CD8-positive, alpha-beta memory T cell (primary cell): ENCODE measurements at regions not wholly inside any gene's neighbourhood (a gene's known extent, or its start where the extent isn't known, plus 50 kb on each side); places are given as distances from the start of the nearest gene placed in this dataset.
"Not testable (repeated sequence)": the region's sequence is repeated elsewhere in the genome, so short reads cannot be mapped to it uniquely, and the experiment has no call there.

Experiments
- CTCF ChIA-PET: fragments of 350-600 bp; sonication (Branson Sonifier 250); formaldehyde crosslinking; loops from one replicate; lab custom pipeline; 2021; ENCODE audit warnings: antibody characterized with exemption; lab: Charles Lee
- POLR2A ChIA-PET: fragments of 350-600 bp; sonication (Branson Sonifier 250); formaldehyde crosslinking; loops from one replicate; lab custom pipeline; 2021; ENCODE audit warnings: antibody characterized with exemption; lab: Charles Lee
- DNase-seq, 5 donors: peaks; one replicate each; pipeline versions ENCODE4 v3.0.0 to v3.0.0-alpha.2; 2020 to 2022; ENCODE audit warnings: mixed read lengths in 1 of 5
- H3K27ac ChIP-seq: one replicate; pipeline ENCODE4 v1.7.0; 2013; ENCODE audit warnings: low read depth, mild to moderate bottlenecking, low read length, moderate library complexity
- H3K27me3 ChIP-seq: 2 replicates; pipeline ENCODE4 v1.7.0; 2013; ENCODE audit warnings: low read length, mild to moderate bottlenecking; ENCODE audit not compliant: insufficient read depth, poor library complexity, severe bottlenecking
- H3K36me3 ChIP-seq: 2 replicates; pipeline ENCODE4 v1.7.0; 2013; ENCODE audit warnings: mild to moderate bottlenecking, low read length, moderate library complexity; ENCODE audit not compliant: insufficient read depth
- H3K4me1 ChIP-seq: 2 replicates; pipeline ENCODE4 v1.7.0; 2013; ENCODE audit warnings: mild to moderate bottlenecking, low read length, moderate library complexity; ENCODE audit not compliant: insufficient read depth
- H3K4me3 ChIP-seq: 2 replicates; pipeline ENCODE4 v1.7.0; 2013; ENCODE audit warnings: mild to moderate bottlenecking, low read length
- H3K9me3 ChIP-seq: 2 replicates; pipeline ENCODE4 v1.7.0; 2013; ENCODE audit warnings: mild to moderate bottlenecking, low read length
- H3K27ac Mint-ChIP-seq, 8 donors: one replicate each; pipeline ENCODE4 v1.8.0; 2020 to 2021; ENCODE audit warnings: mixed read lengths in 8 of 8, mild to moderate bottlenecking in 6 of 8, inconsistent platforms in 3 of 8, moderate library complexity in 3 of 8
- H3K27me3 Mint-ChIP-seq, 2 donors: one replicate each; pipeline ENCODE4 v1.8.0; 2020 to 2021; ENCODE audit warnings: mixed read lengths in 2 of 2, mild to moderate bottlenecking in 1 of 2, moderate library complexity in 1 of 2
- H3K36me3 Mint-ChIP-seq, 3 donors: one replicate each; pipeline ENCODE4 v1.8.0; 2020 to 2021; ENCODE audit warnings: mixed read lengths in 3 of 3, inconsistent platforms in 1 of 3, mild to moderate bottlenecking in 1 of 3
- H3K4me1 Mint-ChIP-seq, 3 donors: one replicate each; pipeline ENCODE4 v1.8.0; 2020 to 2021; ENCODE audit warnings: mixed read lengths in 3 of 3, inconsistent platforms in 1 of 3, mild to moderate bottlenecking in 1 of 3
- H3K4me3 Mint-ChIP-seq, 7 donors: one replicate each; pipeline ENCODE4 v1.8.0; 2020 to 2021; ENCODE audit warnings: mixed read lengths in 7 of 7, mild to moderate bottlenecking in 6 of 7, moderate library complexity in 4 of 7, inconsistent platforms in 2 of 7
- H3K9me3 Mint-ChIP-seq, 5 donors: one replicate each; pipeline ENCODE4 v1.8.0; 2020 to 2022; ENCODE audit warnings: mixed read lengths in 5 of 5, mild to moderate bottlenecking in 3 of 5, moderate library complexity in 2 of 5, inconsistent platforms in 1 of 5

GRCh38 chr13:61276401-61276800, 139.2 kb downstream of the PCDH20 start:
- no peak for DNase-seq
- Mint-ChIP-seq H3K27ac (no peak overlapping the region), H3K4me3 (no peak overlapping the region), H3K36me3 (no peaks in the 10 kb centered on the region), H3K4me1 (no peaks in the 10 kb centered on the region), H3K27me3 (no peaks in the 10 kb centered on the region), H3K9me3 (peaks cover 2 to 18% (median 15%) of the 10 kb centered on the region in 5 donors)
- ChIA-PET CTCF (no interaction called here), POLR2A (no interaction called here)
- Histone ChIP-seq H3K9me3 (no peaks in the 10 kb centered on the region), H3K27ac (no peak overlapping the region), H3K36me3 (no peaks in the 10 kb centered on the region), H3K4me1 (no peaks in the 10 kb centered on the region), H3K27me3 (no peaks in the 10 kb centered on the region), H3K4me3 (no peak overlapping the region)

DNA sequence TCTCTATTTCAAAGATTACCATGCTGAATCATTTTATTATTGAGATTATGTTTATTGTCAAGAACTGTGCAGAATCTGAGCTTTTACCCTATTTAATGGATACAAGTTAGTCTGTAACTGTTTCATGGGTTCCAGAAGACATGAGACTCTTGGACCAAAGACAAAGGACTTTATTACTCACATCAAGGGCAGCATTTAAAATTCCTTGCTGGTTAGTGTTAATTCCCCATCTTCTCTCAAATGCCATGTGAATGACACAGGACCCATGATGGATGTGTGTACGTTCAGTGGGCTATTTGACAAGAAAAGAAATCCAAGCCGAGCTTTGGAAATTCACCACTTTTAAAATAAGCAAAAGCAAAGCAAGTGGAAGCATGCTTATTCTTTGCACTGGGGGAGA, 139.9 kb downstream of the PCDH20 start:
- Histone ChIP-seq H3K27ac (no peak overlapping the region), H3K9me3 (no peaks in the 10 kb centered on the region), H3K4me3 (no peak overlapping the region), H3K27me3 (no peaks in the 10 kb centered on the region), H3K36me3 (no peaks in the 10 kb centered on the region), H3K4me1 (no peaks in the 10 kb centered on the region)
- H3K9me3 Mint-ChIP-seq: peaks cover 3 to 21% (median 16%) of the 10 kb centered on the region in 5 donors
- no peaks in the 10 kb centered on the region for H3K4me1 Mint-ChIP-seq
- no peaks in the 10 kb centered on the region for H3K27me3 Mint-ChIP-seq
- no peak for DNase-seq
- ChIA-PET POLR2A (no interaction called here), CTCF (no interaction called here)
- H3K27ac Mint-ChIP-seq: no peak overlapping the region
- no peaks in the 10 kb centered on the region for H3K36me3 Mint-ChIP-seq
- no peak overlapping the region for H3K4me3 Mint-ChIP-seq

DNA sequence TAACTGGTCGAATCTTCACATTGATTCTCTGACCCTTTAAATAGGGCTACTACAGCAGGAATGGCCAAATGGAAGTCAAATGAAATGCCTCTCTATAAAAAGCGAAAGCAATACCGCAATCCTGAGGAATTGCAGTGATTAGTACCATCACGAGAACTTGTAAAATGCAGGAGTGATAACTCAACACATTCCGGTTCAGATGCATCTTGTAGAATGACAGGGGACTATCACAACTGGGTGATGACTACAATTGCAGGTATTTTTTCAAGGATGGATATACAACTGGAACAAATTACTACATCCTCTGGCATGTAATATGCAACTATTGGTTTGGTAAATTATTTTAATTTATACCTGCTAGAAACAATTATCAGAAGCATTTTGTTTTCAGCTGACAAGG, 140.4 kb downstream of the PCDH20 start:
- no peak overlapping the region for H3K4me3 Mint-ChIP-seq
- Histone ChIP-seq H3K27ac (no peak overlapping the region), H3K36me3 (no peaks in the 10 kb centered on the region), H3K4me3 (no peak overlapping the region), H3K9me3 (no peaks in the 10 kb centered on the region), H3K4me1 (no peaks in the 10 kb centered on the region), H3K27me3 (no peaks in the 10 kb centered on the region)
- no peak overlapping the region for H3K27ac Mint-ChIP-seq
- peaks cover 7 to 22% (median 16%) of the 10 kb centered on the region in 5 donors for H3K9me3 Mint-ChIP-seq
- no peak for DNase-seq
- no peaks in the 10 kb centered on the region for H3K4me1 Mint-ChIP-seq
- POLR2A ChIA-PET: no interaction called here
- no peaks in the 10 kb centered on the region for H3K36me3 Mint-ChIP-seq
- CTCF ChIA-PET: no interaction called here
- no peaks in the 10 kb centered on the region for H3K27me3 Mint-ChIP-seq

- H3K4me1 Mint-ChIP-seq, CTCF ChIA-PET, H3K27ac Mint-ChIP-seq: not testable (repeated sequence)
Measured at GRCh38 chr13:61266896-61267295, 148.8 kb downstream of the PCDH20 start.

DNA sequence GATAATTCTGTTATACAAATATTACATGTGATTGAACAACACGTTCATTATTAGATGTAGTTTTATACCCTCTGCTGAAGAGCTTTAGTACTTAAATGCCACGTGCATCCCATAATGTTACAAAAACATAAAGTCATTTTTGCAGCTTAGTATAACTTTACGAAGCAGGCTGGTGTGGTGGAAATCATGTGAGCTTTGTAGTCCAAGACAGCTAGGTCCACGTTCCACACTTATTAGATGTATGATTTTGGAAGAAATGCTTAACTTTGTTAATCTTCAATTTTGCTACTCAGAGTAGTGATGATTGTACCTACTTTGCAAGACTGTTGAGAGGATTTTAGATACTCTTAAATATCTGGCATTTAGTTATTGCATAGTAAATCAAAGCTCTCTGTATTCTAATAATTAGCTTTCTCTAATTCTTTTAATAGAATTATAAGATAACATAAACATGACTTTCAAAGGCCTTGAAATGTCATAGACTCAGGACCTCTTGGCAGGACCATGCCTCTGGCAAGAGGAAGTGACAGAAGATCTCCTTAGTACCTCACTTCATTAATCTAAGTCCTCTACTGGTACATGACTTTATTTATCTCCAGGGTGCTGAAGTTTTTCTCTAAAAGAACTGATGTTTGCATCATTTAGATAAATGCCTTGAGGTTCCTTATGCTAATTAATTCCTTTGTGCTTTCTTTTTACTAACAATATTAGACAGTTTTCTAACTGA, 153.7 kb downstream of the PCDH20 start:
- no peaks in the 10 kb centered on the region for H3K4me1 Mint-ChIP-seq
- CTCF ChIA-PET: no interaction called here
- POLR2A ChIA-PET: no interaction called here
- no peak for DNase-seq
- no peaks in the 10 kb centered on the region for H3K4me1 ChIP-seq
- no peaks in the 10 kb centered on the region for H3K36me3 Mint-ChIP-seq
- no peak overlapping the region for H3K4me3 ChIP-seq
- no peak overlapping the region for H3K4me3 Mint-ChIP-seq
- no peaks in the 10 kb centered on the region for H3K27me3 Mint-ChIP-seq
- H3K9me3 ChIP-seq: no peaks in the 10 kb centered on the region
- H3K27ac ChIP-seq: no peak overlapping the region
- H3K9me3 Mint-ChIP-seq: peaks cover 2 to 7% (median 5%) of the 10 kb centered on the region in 5 donors
- no peaks in the 10 kb centered on the region for H3K36me3 ChIP-seq
- H3K27me3 ChIP-seq: no peaks in the 10 kb centered on the region
- H3K27ac Mint-ChIP-seq: no peak overlapping the region

More at GRCh38 chr13:61266896-61267295, 148.8 kb downstream of the PCDH20 start:
- H3K9me3 ChIP-seq, H3K27me3 ChIP-seq, H3K4me1 ChIP-seq, POLR2A ChIA-PET, H3K27ac ChIP-seq, H3K4me3 Mint-ChIP-seq, H3K4me3 ChIP-seq, H3K36me3 Mint-ChIP-seq, H3K27me3 Mint-ChIP-seq, DNase-seq, H3K36me3 ChIP-seq: not testable (repeated sequence)
- peaks cover 13 to 31% (median 17%) of the 10 kb centered on the region in 5 donors for H3K9me3 Mint-ChIP-seq

DNA sequence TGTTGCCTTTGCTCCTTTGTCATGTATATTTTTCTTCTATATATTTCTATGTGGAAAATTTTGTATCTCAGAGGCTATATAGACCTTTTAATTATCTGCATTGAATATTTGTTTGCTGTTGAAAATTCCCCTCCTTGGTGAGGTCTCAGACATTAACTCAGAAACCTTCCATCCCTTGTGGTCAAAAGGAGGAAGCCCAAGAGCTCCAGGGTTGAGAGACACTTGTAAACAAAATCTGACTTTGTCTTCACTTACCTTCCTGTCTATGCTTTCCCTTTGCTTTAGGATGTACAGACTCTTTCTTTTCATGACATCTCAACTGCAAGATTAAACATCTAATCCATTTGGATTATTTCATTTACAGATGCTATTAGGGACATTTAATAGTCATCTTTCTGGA, 157.5 kb downstream of the PCDH20 start:
- ChIA-PET CTCF (no interaction called here), POLR2A (no interaction called here)
- H3K27ac ChIP-seq: no peak overlapping the region
- H3K27ac Mint-ChIP-seq: no peak overlapping the region
- H3K36me3 Mint-ChIP-seq: no peaks in the 10 kb centered on the region
- no peaks in the 10 kb centered on the region for H3K36me3 ChIP-seq
- no peaks in the 10 kb centered on the region for H3K4me1 ChIP-seq
- no peak overlapping the region for H3K4me3 Mint-ChIP-seq
- H3K9me3 ChIP-seq: no peaks in the 10 kb centered on the region
- no peaks in the 10 kb centered on the region for H3K27me3 ChIP-seq
- peaks cover 0 to 10% (median 0%) of the 10 kb centered on the region in 5 donors for H3K9me3 Mint-ChIP-seq
- DNase-seq: no peak
- H3K27me3 Mint-ChIP-seq: no peaks in the 10 kb centered on the region
- H3K4me1 Mint-ChIP-seq: no peaks in the 10 kb centered on the region
- no peak overlapping the region for H3K4me3 ChIP-seq

GRCh38 chr13:61255040-61255796, 160.4 kb downstream of the PCDH20 start:
- H3K27me3 ChIP-seq: no peaks in the 10 kb centered on the region
- Mint-ChIP-seq H3K27ac (no peak overlapping the region), H3K4me1 (no peaks in the 10 kb centered on the region), H3K4me3 (no peak overlapping the region), H3K9me3 (peaks cover 0 to 19% (median 2%) of the 10 kb centered on the region in 5 donors), H3K27me3 (no peaks in the 10 kb centered on the region), H3K36me3 (no peaks in the 10 kb centered on the region)
- H3K4me3 ChIP-seq: no peak overlapping the region
- no peaks in the 10 kb centered on the region for H3K9me3 ChIP-seq
- ChIA-PET POLR2A (no interaction called here), CTCF (no interaction called here)
- DNase-seq: no peak
- H3K36me3 ChIP-seq: no peaks in the 10 kb centered on the region
- no peaks in the 10 kb centered on the region for H3K4me1 ChIP-seq
- H3K27ac ChIP-seq: no peak overlapping the region

DNA sequence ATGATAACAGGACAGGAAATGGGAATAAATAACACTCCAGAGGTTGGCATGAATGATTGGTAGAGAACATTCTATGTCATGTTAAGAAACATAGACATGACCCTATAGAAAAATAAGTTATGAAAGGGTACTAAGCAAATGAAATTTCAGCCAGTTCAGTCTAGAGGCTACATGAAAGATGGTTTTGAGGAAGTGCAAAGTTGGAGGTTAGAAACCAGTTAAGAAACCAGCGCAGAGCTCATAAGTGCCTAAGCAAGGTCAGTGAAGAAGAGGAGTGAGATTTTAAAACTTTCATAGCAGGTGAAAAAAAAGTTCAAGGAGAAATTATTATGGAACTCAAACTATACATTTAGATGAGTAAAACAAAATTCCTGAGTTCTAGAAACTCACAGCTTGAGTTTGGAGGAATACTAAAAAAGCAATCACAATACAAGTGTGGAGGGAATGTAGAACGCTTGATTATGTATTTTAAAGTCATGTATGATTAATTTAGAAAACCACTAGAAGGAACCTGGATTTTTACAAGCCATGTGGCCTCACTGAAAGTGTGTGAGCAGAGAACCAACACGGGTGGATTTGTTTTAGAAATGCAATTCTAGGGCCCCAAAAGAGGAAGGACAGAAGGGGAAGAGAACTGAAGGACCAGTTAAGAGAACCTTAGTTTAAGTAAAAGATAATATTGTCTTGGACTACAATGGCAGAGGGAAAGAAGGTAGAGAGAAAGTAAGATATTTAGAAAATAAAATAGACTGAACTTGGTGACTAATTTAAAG, 162.4 kb downstream of the PCDH20 start:
- Mint-ChIP-seq H3K36me3 (no peaks in the 10 kb centered on the region), H3K9me3 (peaks cover 0 to 19% (median 3%) of the 10 kb centered on the region in 5 donors), H3K4me1 (no peaks in the 10 kb centered on the region), H3K27me3 (no peaks in the 10 kb centered on the region), H3K4me3 (no peak overlapping the region), H3K27ac (no peak overlapping the region)
- DNase-seq: no peak
- POLR2A ChIA-PET: no interaction called here
- Histone ChIP-seq H3K9me3 (no peaks in the 10 kb centered on the region), H3K27ac (no peak overlapping the region), H3K4me3 (no peak overlapping the region), H3K27me3 (no peaks in the 10 kb centered on the region), H3K4me1 (no peaks in the 10 kb centered on the region), H3K36me3 (no peaks in the 10 kb centered on the region)
- CTCF ChIA-PET: no interaction called here
